Hepatocyte (in vitro differentiated cells): ENCODE measurements at regions not wholly inside any gene's neighbourhood (a gene's known extent, or its start where the extent isn't known, plus 50 kb on each side); places are given as distances from the start of the nearest gene placed in this dataset.

Experiments used
- DNase-seq: peaks from one replicate; pipeline ENCODE4 v3.0.0-alpha.2; 2016; ENCODE audit warnings: low spot score
- H2AFZ ChIP-seq: fragments of 200-600 bp; sonication (generic); 2 replicates; pipeline ENCODE4 v1.6.0; 2016; ENCODE audit warnings: antibody characterized with exemption, mild to moderate bottlenecking
- H3K27ac ChIP-seq: fragments of 200-600 bp; sonication (generic); 2 replicates; pipeline ENCODE4 v1.5.1; 2016; ENCODE audit warnings: mild to moderate bottlenecking
- H3K27me3 ChIP-seq: fragments of 200-600 bp; sonication (generic); 2 replicates; pipeline ENCODE4 v1.6.1; 2016
- H3K36me3 ChIP-seq: fragments of 200-600 bp; sonication (generic); replicated peaks from 2 replicates; pipeline ENCODE4 v1.5.1; 2016; ENCODE audit warnings: low read depth; ENCODE audit not compliant: insufficient read depth
- H3K4me1 ChIP-seq: fragments of 200-600 bp; sonication (generic); 2 replicates; pipeline ENCODE4 v1.5.1; 2016; ENCODE audit warnings: mild to moderate bottlenecking, moderate library complexity; ENCODE audit not compliant: insufficient read depth
- H3K4me2 ChIP-seq: fragments of 200-600 bp; sonication (generic); 2 replicates; pipeline ENCODE4 v1.6.0; 2016
- H3K4me3 ChIP-seq: fragments of 200-600 bp; sonication (generic); 2 replicates; pipeline ENCODE4 v1.5.1; 2016; ENCODE audit warnings: mild to moderate bottlenecking
- H3K79me2 ChIP-seq: fragments of 200-600 bp; sonication (generic); 2 replicates; pipeline ENCODE4 v1.6.0; 2017; ENCODE audit warnings: mild to moderate bottlenecking
- H3K9me2 ChIP-seq: fragments of 200-600 bp; sonication (generic); replicated peaks from 2 replicates; pipeline ENCODE4 v1.6.0; 2017; ENCODE audit warnings: mild to moderate bottlenecking; ENCODE audit not compliant: insufficient read depth
- H3K9me3 ChIP-seq: fragments of 200-600 bp; sonication (generic); 2 replicates; pipeline ENCODE4 v1.5.1; 2016; ENCODE audit warnings: low read depth, mild to moderate bottlenecking
- H4K20me1 ChIP-seq: fragments of 200-600 bp; sonication (generic); 2 replicates; pipeline ENCODE4 v1.6.0; 2016; ENCODE audit warnings: mild to moderate bottlenecking; ENCODE audit not compliant: insufficient read depth, poor library complexity, severe bottlenecking
- CTCF ChIP-seq: fragments of 200-600 bp; sonication (generic); IDR thresholded peaks from 2 replicates; pipeline ENCODE4 v1.5.1; 2016; ENCODE audit warnings: antibody characterized with exemption, mild to moderate bottlenecking; ENCODE audit not compliant: poor library complexity
- EZH2 ChIP-seq: fragments of 200-600 bp; sonication (generic); IDR thresholded peaks from 2 replicates; pipeline ENCODE4 v1.6.1; 2016; ENCODE audit warnings: antibody characterized with exemption, mild to moderate bottlenecking, borderline replicate concordance
- EZH2phosphoT487 ChIP-seq: fragments of 200-600 bp; sonication (generic); IDR thresholded peaks from one replicate; pipeline ENCODE4 v1.6.1; 2018; ENCODE audit warnings: antibody characterized with exemption, mild to moderate bottlenecking, low read depth, moderate library complexity; ENCODE audit not compliant: unreplicated experiment, severe bottlenecking
- WGBS: methylation state at CpG from one replicate; pipeline ENCODE4 v1.1.6; 2016; ENCODE audit warnings: low lambda C conversion rate; ENCODE audit errors: missing lambda C conversion rate; 5-methylcytosine and 5-hydroxymethylcytosine counted together

- H4K20me1 ChIP-seq: no peaks in the 10 kb centered on the region
- DNase-seq: no peak
- no peak overlapping the region for H3K27ac ChIP-seq
- no peaks in the 10 kb centered on the region for H3K9me2 ChIP-seq
- H3K36me3 ChIP-seq: no peaks in the 10 kb centered on the region
- no peaks in the 10 kb centered on the region for H3K9me3 ChIP-seq
- no peak for TF ChIP-seq CTCF
- no peak for TF ChIP-seq EZH2phosphoT487
- TF ChIP-seq EZH2: no peak
- no peaks in the 10 kb centered on the region for H3K4me1 ChIP-seq
- no CpG with 5 or more reads among the region's 1 CpG for WGBS
- no peak overlapping the region for H2AFZ ChIP-seq
- H3K4me2 ChIP-seq: no peak overlapping the region
- no peak overlapping the region for H3K4me3 ChIP-seq
- no peaks in the 10 kb centered on the region for H3K27me3 ChIP-seq
- no peaks in the 10 kb centered on the region for H3K79me2 ChIP-seq
Measured at GRCh38 chrY:12553909-12554308, 147.1 kb upstream of the USP9Y start.

DNA sequence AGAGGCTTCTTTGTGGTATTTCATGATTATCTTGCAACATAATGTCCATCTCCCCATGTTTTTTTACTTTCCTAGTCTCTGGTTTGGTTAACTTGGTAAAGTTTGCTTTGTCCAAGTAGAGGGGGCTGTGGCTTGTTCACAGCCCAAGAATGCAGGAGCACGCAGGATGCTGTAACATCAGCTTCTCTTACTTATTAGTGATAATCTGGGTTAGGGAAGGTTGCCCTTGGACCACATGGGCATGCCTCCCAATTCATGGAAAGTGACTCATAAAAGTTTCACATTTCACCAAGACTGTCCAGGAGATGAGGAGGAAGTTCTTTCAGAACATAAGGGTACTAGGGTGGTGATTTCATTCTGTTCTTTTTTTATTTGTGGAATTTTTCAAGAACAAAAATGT lies 146.0 kb upstream of the USP9Y start:
- Histone ChIP-seq H3K4me3 (no peak overlapping the region), H3K79me2 (no peaks in the 10 kb centered on the region), H3K27me3 (no peaks in the 10 kb centered on the region), H3K36me3 (no peaks in the 10 kb centered on the region), H3K9me3 (no peaks in the 10 kb centered on the region), H2AFZ (no peak overlapping the region), H3K9me2 (no peaks in the 10 kb centered on the region), H3K4me1 (no peaks in the 10 kb centered on the region), H3K4me2 (no peak overlapping the region), H3K27ac (no peak overlapping the region), H4K20me1 (no peaks in the 10 kb centered on the region)
- no CpG with 5 or more reads among the region's 1 CpG for WGBS
- TF ChIP-seq EZH2 (no peak), EZH2phosphoT487 (no peak), CTCF (no peak)
- DNase-seq: no peak

DNA sequence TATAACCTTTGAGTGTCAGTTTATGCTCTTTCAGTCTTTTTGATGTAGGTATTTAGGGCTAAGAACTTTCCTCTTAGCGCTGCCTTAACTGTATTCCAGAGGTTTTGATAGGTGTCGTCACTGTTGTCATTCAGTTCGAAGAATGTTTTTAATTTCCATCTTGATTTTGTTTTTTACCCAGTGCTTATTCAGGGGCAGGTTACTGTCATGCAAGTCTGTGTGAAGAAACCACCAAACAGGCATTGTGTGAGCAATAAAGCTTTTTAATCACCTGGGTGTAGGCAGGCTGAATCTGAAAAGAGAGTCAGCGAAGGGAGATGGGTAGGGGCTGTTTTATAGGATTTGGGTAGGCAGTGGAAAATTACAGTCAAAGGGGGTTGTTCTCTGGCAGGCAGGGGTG lies 142.0 kb upstream of the USP9Y start:
- Histone ChIP-seq H4K20me1 (no peaks in the 10 kb centered on the region), H3K27me3 (no peaks in the 10 kb centered on the region), H3K4me2 (no peak overlapping the region), H3K79me2 (no peaks in the 10 kb centered on the region), H3K9me3 (no peaks in the 10 kb centered on the region), H3K4me3 (no peak overlapping the region), H3K4me1 (no peaks in the 10 kb centered on the region), H2AFZ (no peak overlapping the region), H3K36me3 (no peaks in the 10 kb centered on the region), H3K9me2 (no peaks in the 10 kb centered on the region), H3K27ac (no peak overlapping the region)
- no CpG with 5 or more reads among the region's 4 CpGs for WGBS
- TF ChIP-seq EZH2phosphoT487 (no peak), CTCF (no peak), EZH2 (no peak)
- no peak for DNase-seq

DNA sequence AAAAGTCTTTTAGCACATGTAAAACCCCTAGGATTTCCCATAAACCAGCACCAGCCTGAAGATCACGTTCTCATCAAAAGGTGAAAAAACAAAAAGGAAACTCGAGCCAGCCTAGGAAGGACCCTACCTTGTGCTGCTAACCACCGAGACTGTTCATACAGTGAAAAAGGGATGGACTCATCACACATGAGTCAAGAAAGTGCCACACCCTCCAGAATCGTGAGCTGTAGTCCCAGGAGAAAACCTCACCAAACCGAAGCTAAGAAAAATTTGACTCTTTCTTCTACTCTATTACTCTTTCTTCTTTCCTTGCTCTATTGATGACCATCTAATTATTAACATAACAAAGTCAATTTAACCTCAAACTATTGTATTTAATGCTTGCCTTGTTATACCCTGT lies 124.8 kb upstream of the USP9Y start:
- Histone ChIP-seq H3K4me3 (no peak overlapping the region), H3K4me2 (no peak overlapping the region), H2AFZ (no peak overlapping the region), H4K20me1 (no peaks in the 10 kb centered on the region), H3K27ac (no peak overlapping the region), H3K4me1 (no peaks in the 10 kb centered on the region), H3K79me2 (no peaks in the 10 kb centered on the region), H3K27me3 (no peaks in the 10 kb centered on the region), H3K9me2 (no peaks in the 10 kb centered on the region), H3K9me3 (no peaks in the 10 kb centered on the region), H3K36me3 (no peaks in the 10 kb centered on the region)
- no peak for DNase-seq
- no CpG with 5 or more reads among the region's 5 CpGs for WGBS
- TF ChIP-seq CTCF: no peak
- no peak for TF ChIP-seq EZH2
- no peak for TF ChIP-seq EZH2phosphoT487
